Endodermal cell (in vitro differentiated cells): ENCODE measurements at regions not wholly inside any gene's neighbourhood (a gene's known extent, or its start where the extent isn't known, plus 50 kb on each side); places are given as distances from the start of the nearest gene placed in this dataset.
A peak's percentile ranks its signal among the peaks of the same experiment; 100 is the strongest.

Experiments used
- DNase-seq: peaks from one replicate; pipeline ENCODE4 v3.0.0-alpha.2; 2017
- H3K27ac ChIP-seq: 2 replicates; pipeline ENCODE4 v1.5.1; 2013; ENCODE audit warnings: mild to moderate bottlenecking, low read depth, low read length, moderate library complexity
- H3K27me3 ChIP-seq: 2 replicates; pipeline ENCODE4 v1.6.1; 2013; ENCODE audit warnings: mild to moderate bottlenecking, low read length, moderate library complexity; ENCODE audit not compliant: insufficient read depth, control insufficient read depth, poor library complexity, severe bottlenecking
- H3K36me3 ChIP-seq: 2 replicates; pipeline ENCODE4 v1.7.0; 2013; ENCODE audit warnings: mild to moderate bottlenecking, low read length, moderate library complexity; ENCODE audit not compliant: control insufficient read depth, insufficient read depth
- H3K4me1 ChIP-seq: one replicate; pipeline ENCODE4 v1.7.0; 2013; ENCODE audit warnings: low read length; ENCODE audit not compliant: control insufficient read depth, insufficient read depth
- H3K4me3 ChIP-seq: 2 replicates; pipeline ENCODE4 v1.5.1; 2013; ENCODE audit warnings: mild to moderate bottlenecking, low read length, moderate library complexity
- H3K9ac ChIP-seq: 2 replicates; pipeline ENCODE4 v1.6.1; 2013; ENCODE audit warnings: mild to moderate bottlenecking, low read length, moderate library complexity; ENCODE audit not compliant: poor library complexity, severe bottlenecking; ENCODE audit errors: extremely low read depth
- H3K9me3 ChIP-seq: 2 replicates; pipeline ENCODE4 v1.6.1; 2013; ENCODE audit warnings: mild to moderate bottlenecking, low read length, moderate library complexity; ENCODE audit not compliant: control insufficient read depth
- H3K27ac Mint-ChIP-seq: 2 replicates; pipeline ENCODE4 v1.8.0; 2020; ENCODE audit warnings: mixed read lengths
- H3K27me3 Mint-ChIP-seq: 2 replicates; pipeline ENCODE4 v1.8.0; 2021; ENCODE audit warnings: mild to moderate bottlenecking, mixed read lengths; ENCODE audit not compliant: insufficient read depth
- H3K36me3 Mint-ChIP-seq: 2 replicates; pipeline ENCODE4 v1.8.0; 2020; ENCODE audit warnings: low read depth, mixed read lengths
- H3K4me1 Mint-ChIP-seq: 2 replicates; pipeline ENCODE4 v1.8.0; 2020; ENCODE audit warnings: mixed read lengths
- H3K4me3 Mint-ChIP-seq: 2 replicates; pipeline ENCODE4 v1.8.0; 2020; ENCODE audit warnings: mild to moderate bottlenecking, moderate library complexity, mixed read lengths
- H3K9me3 Mint-ChIP-seq: 2 replicates; pipeline ENCODE4 v1.8.0; 2020; ENCODE audit warnings: mild to moderate bottlenecking, mixed read lengths
- CTCF ChIP-seq: fragments of 200-600 bp; sonication (generic); conservative IDR thresholded peaks from 2 replicates; pipeline ENCODE4 v1.5.0; 2021; ENCODE audit warnings: antibody characterized with exemption, mild to moderate bottlenecking
- WGBS, 2 experiments: methylation state at CpG; one replicate each; pipeline versions ENCODE4 v1.1.5 to v1.1.7; 2013; ENCODE audit warnings: missing lambda C conversion rate in 2 of 2, mixed read lengths in 1 of 2; ENCODE audit not compliant: insufficient coverage in 1 of 2, insufficient read length in 1 of 2; 5-methylcytosine and 5-hydroxymethylcytosine counted together

- no peaks in the 10 kb centered on the region for H3K4me1 Mint-ChIP-seq
- no peak for TF ChIP-seq CTCF
- Histone ChIP-seq H3K27me3 (no peaks in the 10 kb centered on the region), H3K27ac (no peak overlapping the region), H3K9me3 (no peaks in the 10 kb centered on the region), H3K36me3 (no peaks in the 10 kb centered on the region), H3K4me3 (no peak overlapping the region), H3K4me1 (peaks cover 3% of the 10 kb centered on the region), H3K9ac (no peak overlapping the region)
- H3K27me3 Mint-ChIP-seq: no peaks in the 10 kb centered on the region
- WGBS, 2 experiments: 72 to 90% methylated on average over 4 to 6 of the region's 6 CpGs
- no peak overlapping the region for H3K4me3 Mint-ChIP-seq
- no peak for DNase-seq
- H3K9me3 Mint-ChIP-seq: no peaks in the 10 kb centered on the region
- no peak overlapping the region for H3K27ac Mint-ChIP-seq
- H3K36me3 Mint-ChIP-seq: no peaks in the 10 kb centered on the region
These were observed 358.9 kb downstream of the TNS1 start for GRCh38 chr2:217643789-217644301.

GRCh38 chr2:217642944-217643343, 359.9 kb downstream of the TNS1 start:
- Histone ChIP-seq H3K27ac (no peak overlapping the region), H3K4me1 (peaks cover 3% of the 10 kb centered on the region), H3K9me3 (no peaks in the 10 kb centered on the region), H3K36me3 (no peaks in the 10 kb centered on the region), H3K9ac (no peak overlapping the region), H3K27me3 (no peaks in the 10 kb centered on the region), H3K4me3 (no peak overlapping the region)
- Mint-ChIP-seq H3K4me1 (no peaks in the 10 kb centered on the region), H3K4me3 (no peak overlapping the region), H3K36me3 (no peaks in the 10 kb centered on the region), H3K27me3 (no peaks in the 10 kb centered on the region), H3K9me3 (no peaks in the 10 kb centered on the region), H3K27ac (no peak overlapping the region)
- TF ChIP-seq CTCF: no peak
- peak; percentile 44 for DNase-seq
- WGBS, 2 experiments: 87 to 89% methylated on average over 5 to 6 of the region's 6 CpGs

GRCh38 chr2:217641960-217642359, 360.8 kb downstream of the TNS1 start:
- no peak overlapping the region for H3K27ac ChIP-seq
- Mint-ChIP-seq H3K36me3 (no peaks in the 10 kb centered on the region), H3K4me3 (no peak overlapping the region), H3K4me1 (no peaks in the 10 kb centered on the region), H3K27me3 (no peaks in the 10 kb centered on the region), H3K9me3 (no peaks in the 10 kb centered on the region), H3K27ac (no peak overlapping the region)
- no peak overlapping the region for H3K4me3 ChIP-seq
- no peaks in the 10 kb centered on the region for H3K9me3 ChIP-seq
- peaks cover 3% of the 10 kb centered on the region for H3K4me1 ChIP-seq
- 87 to 94% methylated on average over 2 of the region's 2 CpGs for WGBS, 2 experiments
- DNase-seq: no peak
- H3K27me3 ChIP-seq: no peaks in the 10 kb centered on the region
- no peaks in the 10 kb centered on the region for H3K36me3 ChIP-seq
- H3K9ac ChIP-seq: no peak overlapping the region
- TF ChIP-seq CTCF: no peak
